HEK293 (cell line): ENCODE measurements at regions not wholly inside any gene's neighbourhood (a gene's known extent, or its start where the extent isn't known, plus 50 kb on each side); places are given as distances from the start of the nearest gene placed in this dataset.

Experiments used
- CTCF ChIP-seq: fragments of 450-650 bp; formaldehyde crosslinking; IDR thresholded peaks from 2 replicates; pipeline ENCODE4 v1.5.1; 2016; ENCODE audit warnings: missing biosample characterization, missing genetic modification characterization
- GLIS2 ChIP-seq: fragments of 450-650 bp; formaldehyde crosslinking; IDR thresholded peaks from 2 replicates; pipeline ENCODE4 v1.5.1; 2016; ENCODE audit warnings: missing biosample characterization, missing genetic modification characterization
- ZFP3 ChIP-seq: fragments of 450-650 bp; formaldehyde crosslinking; IDR thresholded peaks from 2 replicates; pipeline ENCODE4 v1.5.1; 2016; ENCODE audit warnings: low read depth, missing biosample characterization, missing genetic modification characterization
- ZNF473 ChIP-seq: fragments of 450-650 bp; formaldehyde crosslinking; IDR thresholded peaks from 2 replicates; pipeline ENCODE4 v1.5.1; 2017; ENCODE audit warnings: missing biosample characterization, missing genetic modification characterization
- ZNF692 ChIP-seq: fragments of 450-650 bp; formaldehyde crosslinking; IDR thresholded peaks from 2 replicates; pipeline ENCODE4 v1.5.1; 2016; ENCODE audit warnings: missing biosample characterization, missing genetic modification characterization

DNA sequence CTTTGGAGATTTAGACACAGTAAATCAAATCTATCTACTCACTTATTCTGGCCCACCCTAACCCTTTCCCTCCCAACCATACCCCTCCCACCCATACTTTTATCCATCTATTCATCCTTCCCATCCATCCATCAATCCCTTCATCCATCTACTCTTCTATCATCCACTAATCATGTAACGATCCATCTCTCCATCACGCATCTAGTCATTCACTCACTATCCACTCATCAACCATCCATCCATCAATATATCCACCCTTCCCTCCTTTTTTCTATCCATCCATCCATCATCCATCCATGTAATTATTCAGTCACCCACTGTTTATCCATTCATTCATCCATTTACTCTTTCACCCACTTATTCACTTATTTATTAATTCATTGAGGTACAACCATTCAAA lies 74.0 kb downstream of the FOXD2 start:
- TF ChIP-seq ZFP3 (tag by site-specific recombination) (no peak), CTCF (tag by site-specific recombination) (no peak), ZNF473 (tag by site-specific recombination) (no peak), ZNF692 (tag by site-specific recombination) (no peak), GLIS2 (tag by site-specific recombination) (no peak)
